ENCODE measurements at regions not wholly inside any gene's neighbourhood (a gene's known extent, or its start where the extent isn't known, plus 50 kb on each side); places are given as distances from the start of the nearest gene placed in this dataset.

GRCh38 chr10:108753326-108753725, 1170.0 kb downstream of the XPNPEP1 start:
- DNase-seq, result no peak

- no peak for DNase-seq
Measured at GRCh38 chr10:108749042-108749441, 1174.3 kb downstream of the XPNPEP1 start.

- DNase-seq, result no peak
Measured at GRCh38 chr10:108736111-108736510, 1187.2 kb downstream of the XPNPEP1 start.

GRCh38 chr10:108735380-108735779, 1187.9 kb downstream of the XPNPEP1 start:
- no peak for DNase-seq

DNA sequence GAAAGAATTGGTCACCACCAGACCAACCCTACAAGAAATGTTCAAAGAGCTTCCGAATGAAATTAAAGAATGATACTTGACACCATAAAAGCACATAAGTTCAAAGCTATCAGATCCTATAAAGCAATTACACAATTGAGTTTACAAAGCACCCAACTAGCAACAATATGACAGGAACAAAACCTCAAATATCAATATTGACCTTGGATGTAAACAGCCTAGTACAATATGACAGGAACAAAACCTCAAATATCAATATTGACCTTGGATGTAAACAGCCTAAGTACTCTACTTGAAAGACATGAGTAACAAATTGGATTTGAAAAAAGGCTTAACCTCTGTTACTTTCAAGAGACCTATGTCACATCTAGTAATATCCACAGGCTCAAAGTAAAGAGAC, 1201.4 kb downstream of the XPNPEP1 start:
- DNase-seq, result no peak

GRCh38 chr10:108716352-108716751, 1207.0 kb downstream of the XPNPEP1 start:
- no peak for DNase-seq

- DNase-seq, result no peak
Measured at GRCh38 chr10:108709927-108710722, 1213.2 kb downstream of the XPNPEP1 start.

DNA sequence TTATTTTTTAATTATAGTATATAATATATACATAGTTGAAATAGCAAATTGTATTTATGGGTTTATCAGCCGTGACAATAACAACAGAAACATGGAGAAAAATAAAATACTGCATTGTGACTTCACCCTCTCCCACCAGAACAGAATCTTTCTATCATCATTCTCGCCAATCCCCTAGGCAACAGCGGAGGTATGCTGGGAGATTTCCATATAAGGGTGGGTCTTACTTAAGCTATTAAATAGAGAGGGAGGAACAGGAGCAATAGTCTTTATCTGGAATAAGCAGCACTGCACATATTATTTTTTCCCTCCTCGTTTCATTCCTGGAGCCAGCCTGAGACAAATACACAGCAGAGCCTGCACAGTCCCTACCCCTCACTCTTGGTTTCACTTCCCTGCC, 1214.9 kb downstream of the XPNPEP1 start:
- DNase-seq, result no peak

DNA sequence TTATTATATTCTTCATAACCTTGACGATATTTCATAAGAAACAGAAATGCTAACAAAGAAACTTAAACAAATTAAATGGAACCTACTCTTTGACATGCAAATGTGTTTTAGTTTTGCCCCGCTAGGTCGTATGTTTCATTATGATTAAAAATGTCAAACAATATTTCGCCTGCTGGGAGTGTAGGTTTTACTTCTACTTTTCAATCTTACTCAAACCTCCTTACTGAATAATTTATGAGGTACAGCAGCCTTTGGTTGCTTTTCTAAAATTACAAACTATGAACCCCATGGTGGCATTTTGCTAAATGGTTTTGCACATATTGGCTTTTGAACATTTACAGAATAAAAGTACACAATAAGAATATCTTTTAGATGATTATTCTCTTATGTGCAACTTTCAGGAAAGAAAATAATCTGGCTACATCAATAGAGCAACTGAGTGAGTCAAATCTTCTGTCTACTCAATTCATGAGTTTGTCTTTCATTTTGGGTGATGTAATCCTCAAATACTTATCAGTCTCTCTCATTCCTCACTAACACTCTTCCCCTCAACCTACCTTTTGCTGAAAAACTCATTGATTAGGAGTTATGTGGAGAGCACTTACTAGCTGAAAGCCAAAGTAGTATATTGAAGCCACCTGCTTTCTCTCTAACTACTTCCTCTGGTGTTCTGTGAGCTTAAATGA, 1226.4 kb downstream of the XPNPEP1 start:
- no peak for DNase-seq

DNA sequence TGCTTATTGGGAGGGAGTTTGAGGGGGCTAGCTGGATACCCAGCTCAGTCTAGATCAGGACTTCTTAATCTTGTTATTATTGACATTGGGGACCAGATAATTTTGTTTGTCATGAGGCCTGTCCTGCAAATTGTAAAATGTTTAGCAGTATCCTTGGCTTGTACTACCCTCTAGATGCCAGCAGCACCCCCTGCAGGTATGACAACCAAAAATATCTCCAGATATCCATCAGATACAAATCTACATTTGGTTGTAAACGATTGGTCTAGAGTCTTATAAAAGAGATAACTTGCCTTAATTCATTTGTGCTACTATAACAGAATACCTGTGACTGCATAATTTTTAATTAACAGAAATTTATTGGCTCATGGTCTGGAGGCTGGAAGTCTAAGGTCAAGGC, 1232.2 kb downstream of the XPNPEP1 start:
- no peak for DNase-seq

GRCh38 chr10:108690530-108690929, 1232.8 kb downstream of the XPNPEP1 start:
- DNase-seq, result no peak

DNA sequence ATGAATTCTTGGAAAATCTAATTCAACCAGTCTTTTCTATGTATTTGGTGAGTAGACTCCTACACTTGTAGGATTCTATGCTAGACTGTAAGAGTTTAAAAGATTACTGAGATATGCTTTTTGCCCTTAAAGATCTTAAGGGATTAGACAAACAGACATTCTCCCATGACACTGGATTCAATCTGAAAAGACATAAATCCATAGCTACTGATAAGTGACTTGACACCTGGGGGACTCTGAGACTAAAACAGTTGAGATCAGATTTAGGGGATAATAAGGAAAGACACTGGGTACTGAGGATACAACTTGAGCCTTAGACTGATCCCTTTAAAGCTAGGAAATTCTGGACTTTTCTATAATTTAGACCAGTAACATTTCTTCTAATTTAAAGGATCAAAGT, 1233.4 kb downstream of the XPNPEP1 start:
- no peak for DNase-seq

DNA sequence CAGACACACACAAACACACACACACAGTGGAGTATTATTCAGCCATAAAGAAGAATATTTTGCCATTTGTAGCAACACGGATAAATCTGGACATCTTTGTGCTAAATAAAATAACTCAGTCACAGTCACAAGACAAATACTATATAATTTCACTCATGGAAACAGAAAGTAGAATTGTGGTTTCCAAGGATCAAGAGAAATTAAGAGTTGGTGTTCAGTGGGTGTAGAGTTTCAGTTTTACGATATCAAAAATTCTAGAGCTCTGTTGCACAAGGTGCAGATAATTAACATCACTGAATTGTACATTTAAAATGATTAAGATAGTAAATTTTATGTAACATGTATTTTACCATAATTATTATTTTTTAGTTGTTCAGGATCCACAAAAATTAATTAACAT, 1235.0 kb downstream of the XPNPEP1 start:
- DNase-seq, result no peak

GRCh38 chr10:108685863-108686531, 1237.3 kb downstream of the XPNPEP1 start:
- no peak for DNase-seq

- DNase-seq, result no peak
Measured at GRCh38 chr10:108684431-108684830, 1238.9 kb downstream of the XPNPEP1 start.

DNA sequence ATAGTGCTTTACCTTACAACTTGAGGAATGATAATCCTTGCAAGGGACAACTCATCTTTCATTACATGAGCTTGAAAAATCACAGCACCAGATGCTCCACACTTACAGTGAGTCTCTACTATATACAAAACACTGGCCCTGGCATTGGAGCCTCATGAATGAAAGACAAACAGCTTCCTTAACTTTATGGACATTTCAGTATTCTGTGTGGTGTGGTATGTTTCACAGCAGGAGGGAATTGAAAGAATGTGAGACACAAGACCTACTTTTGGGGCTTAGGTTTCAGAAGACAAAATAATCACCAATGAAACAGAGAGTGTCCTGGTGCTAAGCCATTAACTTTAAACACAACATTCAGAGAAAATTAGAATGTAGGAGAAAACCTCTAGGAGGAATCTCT, 1249.6 kb downstream of the XPNPEP1 start:
- no peak for DNase-seq

GRCh38 chr10:108663587-108663986, 1259.7 kb downstream of the XPNPEP1 start:
- no peak for DNase-seq

- DNase-seq, result no peak
Measured at GRCh38 chr10:108662975-108663374, 1260.3 kb downstream of the XPNPEP1 start.

DNA sequence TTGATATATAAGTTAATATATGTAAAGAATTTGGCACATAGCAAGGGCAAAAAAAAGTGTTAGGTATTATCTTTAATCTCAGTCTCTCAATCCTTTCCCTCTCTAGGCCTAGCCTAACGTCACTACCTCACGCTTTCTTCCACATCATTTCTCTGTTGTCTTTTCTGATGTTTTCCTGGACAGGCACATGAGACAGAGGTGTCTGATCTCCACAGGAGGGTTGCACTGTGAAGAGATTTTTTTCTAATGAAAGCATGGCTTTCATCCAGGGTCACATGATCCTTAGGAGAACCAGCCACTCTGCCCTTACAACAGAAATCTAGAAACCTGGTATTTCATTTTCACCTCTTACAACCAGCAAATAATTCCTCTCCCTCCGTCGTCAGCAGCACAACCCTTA, 1268.3 kb downstream of the XPNPEP1 start:
- no peak for DNase-seq

DNA sequence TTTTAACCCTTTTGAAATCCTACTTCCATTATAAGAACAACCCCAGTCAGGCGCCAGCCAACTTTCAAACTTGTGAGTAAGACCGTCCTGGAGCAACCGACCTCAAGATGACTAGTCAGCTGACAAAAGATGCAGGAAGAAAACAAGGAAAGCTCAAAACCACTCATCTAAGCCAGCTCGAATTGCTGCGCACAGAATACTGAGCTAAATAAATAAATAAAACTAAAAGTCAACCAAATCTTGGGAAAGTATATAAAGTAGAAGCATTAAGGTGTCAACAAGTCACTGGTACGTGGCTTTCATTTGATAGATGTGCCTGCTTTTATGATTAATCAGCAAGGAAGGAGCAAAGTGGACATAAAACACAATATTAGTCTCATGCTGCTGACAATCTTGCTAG, 1269.8 kb downstream of the XPNPEP1 start:
- no peak for DNase-seq

- no peak for DNase-seq
Measured at GRCh38 chr10:108639010-108639409, 1284.3 kb downstream of the XPNPEP1 start.

DNA sequence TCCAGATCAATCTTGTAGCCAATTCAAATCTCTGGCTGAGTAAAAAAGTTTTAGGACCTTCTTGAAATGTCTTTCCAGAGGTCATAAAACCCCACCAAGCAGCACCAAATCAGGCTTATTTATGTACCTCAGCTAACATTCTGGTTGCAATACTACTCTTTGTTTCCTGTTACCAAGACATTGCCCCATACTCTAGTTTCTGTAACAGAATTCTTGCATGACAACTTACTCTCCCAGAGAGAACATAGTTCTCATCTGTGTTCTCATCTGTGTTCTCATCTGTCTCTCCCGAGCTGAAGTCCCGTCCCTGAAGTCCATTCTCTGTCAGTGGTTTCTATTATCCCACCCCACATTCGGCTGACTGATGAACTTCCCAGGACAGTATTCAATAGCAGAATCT, 1285.1 kb downstream of the XPNPEP1 start:
- DNase-seq, result no peak

- no peak for DNase-seq
Measured at GRCh38 chr10:108633046-108633445, 1290.3 kb downstream of the XPNPEP1 start.

DNA sequence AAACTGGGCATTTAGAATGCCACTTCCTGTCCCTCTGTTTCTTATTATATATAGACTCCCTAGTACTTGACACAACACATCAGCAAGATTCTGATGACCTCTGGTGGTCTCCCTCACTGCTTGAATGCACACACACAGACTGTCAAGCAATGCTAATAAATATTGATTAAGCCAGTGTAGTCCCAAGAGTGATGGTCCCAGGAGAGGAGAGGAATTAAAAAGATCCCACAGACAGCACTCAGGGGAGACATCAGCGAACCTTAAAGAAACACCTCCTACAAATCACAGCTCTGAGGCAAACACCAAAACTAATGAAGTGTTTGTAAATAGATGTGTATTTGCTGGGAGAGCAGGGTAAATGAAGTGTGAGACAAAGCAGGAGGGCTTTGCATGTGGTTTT, 1291.2 kb downstream of the XPNPEP1 start:
- no peak for DNase-seq

All from islet precursor cell (in vitro differentiated cells).